NCI-H2171 treated with DMSO at 0.1 percent for 48 hours (cell line): ENCODE measurements at regions not wholly inside any gene's neighbourhood (a gene's known extent, or its start where the extent isn't known, plus 50 kb on each side); places are given as distances from the start of the nearest gene placed in this dataset.
A peak's percentile ranks its signal among the peaks of the same experiment; 100 is the strongest.
"Not testable (repeated sequence)": the region's sequence is repeated elsewhere in the genome, so short reads cannot be mapped to it uniquely, and the experiment has no call there.

Experiments used
- DNase-seq: peaks from one replicate; lab custom pipeline; 2025; lab: John Stamatoyannopoulos, UW

GRCh38 chr2:36302911-36303310 lies 52.7 kb upstream of the CRIM1 start:
- no peak for DNase-seq

- DNase-seq = no peak
Observed at GRCh38 chr2:36301843-36302242, 53.7 kb upstream of the CRIM1 start.

GRCh38 chr2:36300697-36301096 lies 54.9 kb upstream of the CRIM1 start:
- no peak for DNase-seq

GRCh38 chr2:36296798-36297197 lies 58.8 kb upstream of the CRIM1 start:
- DNase-seq = peak; percentile 27

GRCh38 chr2:36294316-36294721 lies 61.3 kb upstream of the CRIM1 start:
- no peak for DNase-seq

GRCh38 chr2:36290306-36290856 lies 65.2 kb upstream of the CRIM1 start:
- no peak for DNase-seq

- DNase-seq = no peak
Observed at GRCh38 chr2:36289731-36290130, 65.8 kb upstream of the CRIM1 start.

- no peak for DNase-seq
Observed at GRCh38 chr2:36287363-36288275, 68.0 kb upstream of the CRIM1 start.

GRCh38 chr2:36279506-36279905 lies 76.1 kb upstream of the CRIM1 start:
- DNase-seq = not testable (repeated sequence)

GRCh38 chr2:36277881-36278523 lies 77.6 kb upstream of the CRIM1 start:
- DNase-seq = no peak

GRCh38 chr2:36277146-36277808 lies 78.3 kb upstream of the CRIM1 start:
- DNase-seq = no peak

GRCh38 chr2:36271266-36271665 lies 84.3 kb upstream of the CRIM1 start:
- no peak for DNase-seq

- DNase-seq = no peak
Observed at GRCh38 chr2:36270758-36271157, 84.8 kb upstream of the CRIM1 start.

- no peak for DNase-seq
Observed at GRCh38 chr2:36267194-36267593, 88.4 kb upstream of the CRIM1 start.

- no peak for DNase-seq
Observed at GRCh38 chr2:36266536-36267121, 88.9 kb upstream of the CRIM1 start.

GRCh38 chr2:36262581-36262980 lies 93.0 kb upstream of the CRIM1 start:
- DNase-seq = no peak

- DNase-seq = no peak
Observed at GRCh38 chr2:36255863-36256262, 99.7 kb upstream of the CRIM1 start.

GRCh38 chr2:36253086-36253485 lies 102.5 kb upstream of the CRIM1 start:
- no peak for DNase-seq

GRCh38 chr2:36246320-36246990 lies 109.1 kb upstream of the CRIM1 start:
- DNase-seq = no peak

- DNase-seq = no peak
Observed at GRCh38 chr2:36245651-36246050, 109.9 kb upstream of the CRIM1 start.

- DNase-seq = no peak
Observed at GRCh38 chr2:36238106-36238505, 117.5 kb upstream of the CRIM1 start.

- no peak for DNase-seq
Observed at GRCh38 chr2:36235882-36236281, 119.7 kb upstream of the CRIM1 start.
